GM21723 (cell line): ENCODE measurements at regions not wholly inside any gene's neighbourhood (a gene's known extent, or its start where the extent isn't known, plus 50 kb on each side); places are given as distances from the start of the nearest gene placed in this dataset.

Experiments
- ATAC-seq: cut with Tn5 transposase; IDR thresholded peaks from one replicate; pipeline ENCODE4 v1.9.1; 2021; ENCODE audit warnings: mild to moderate bottlenecking, moderate library complexity; ENCODE audit not compliant: unreplicated experiment

DNA sequence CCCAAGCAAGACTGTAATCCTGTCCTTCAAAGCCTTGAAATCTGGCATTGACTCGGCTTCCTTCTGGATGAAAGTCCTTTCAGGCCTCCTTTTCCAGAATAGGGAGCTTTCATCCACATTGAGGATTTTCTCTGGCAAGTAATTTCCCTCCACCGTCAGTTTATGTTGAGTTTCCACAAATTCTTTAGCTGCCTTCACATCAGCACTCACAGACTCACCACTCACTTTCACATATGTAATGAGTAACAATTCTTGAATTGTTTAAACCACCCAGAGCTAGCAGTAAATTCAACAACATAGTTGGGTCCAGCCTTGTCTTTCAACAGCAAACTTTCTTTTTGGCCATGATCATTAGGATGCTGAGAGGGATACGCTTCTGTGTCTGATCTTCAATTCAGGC, 84.3 kb upstream of the PRDM11 start:
- ATAC-seq: no peak

DNA sequence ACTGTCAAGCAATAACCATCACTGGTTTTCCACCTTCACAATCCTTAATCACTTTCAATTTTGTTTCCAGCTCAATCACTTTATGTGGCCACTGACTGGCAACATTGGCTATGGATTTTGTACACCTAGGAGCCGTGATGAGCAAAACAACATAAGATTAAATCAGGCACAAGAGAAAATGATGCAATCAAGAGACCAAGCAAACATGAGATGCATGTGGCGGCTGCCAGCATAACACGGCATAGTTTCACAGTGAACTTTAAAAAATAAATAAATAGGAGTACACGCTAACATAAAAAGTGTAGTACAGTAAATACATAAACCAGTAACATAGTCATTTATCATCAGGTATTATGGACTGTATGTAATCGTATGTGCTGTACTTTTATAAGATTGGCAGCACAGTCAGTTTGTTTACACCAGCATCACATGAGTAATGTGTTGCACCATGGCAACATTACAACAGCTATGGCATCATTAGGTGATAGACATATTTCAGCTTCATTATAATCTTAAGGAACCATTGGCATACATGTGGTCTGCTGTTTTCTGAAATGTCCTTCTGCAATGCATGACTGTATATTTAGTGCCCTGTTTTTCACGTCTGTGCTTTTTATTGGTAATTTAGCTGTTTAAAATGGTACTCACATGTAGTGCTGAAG, 83.3 kb upstream of the PRDM11 start:
- ATAC-seq: no peak

DNA sequence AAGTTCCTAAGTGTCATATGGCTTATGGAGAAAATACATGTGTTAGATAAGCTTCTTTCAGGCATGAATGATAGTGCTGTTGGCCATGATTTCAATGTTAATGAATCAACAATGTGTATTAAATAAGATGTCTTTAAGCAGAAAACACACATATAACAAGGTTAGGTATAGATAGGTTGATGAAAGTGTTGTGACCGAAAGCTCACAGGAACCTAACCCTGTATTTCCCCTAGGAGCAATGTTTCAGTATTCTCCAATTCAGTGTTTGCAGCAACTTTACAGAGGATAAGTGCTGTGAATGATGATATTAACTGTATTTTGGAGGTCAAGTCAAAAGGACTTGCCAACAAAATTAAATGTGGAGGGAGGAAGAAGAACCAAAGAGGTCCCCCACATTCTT, 82.8 kb upstream of the PRDM11 start:
- no peak for ATAC-seq

DNA sequence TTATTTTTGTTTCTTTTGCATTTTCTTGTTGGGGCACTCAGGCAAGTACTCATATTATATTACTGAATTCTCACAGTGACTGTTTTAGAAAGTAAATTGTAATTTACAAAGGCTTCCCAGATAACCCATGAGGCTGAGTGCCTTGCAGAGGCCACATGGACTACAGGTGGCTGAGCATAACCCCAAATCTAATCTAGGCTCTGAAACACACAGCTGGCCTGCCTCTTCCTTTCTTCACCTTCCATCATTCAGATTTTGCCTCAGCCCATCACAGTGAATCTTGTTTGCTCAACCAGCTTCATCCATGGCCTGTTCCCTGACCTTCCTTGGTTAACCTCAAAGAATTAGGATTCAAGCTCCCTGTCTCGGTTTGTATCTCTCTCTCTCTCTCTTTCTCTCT, 78.5 kb upstream of the PRDM11 start:
- ATAC-seq: no peak

DNA sequence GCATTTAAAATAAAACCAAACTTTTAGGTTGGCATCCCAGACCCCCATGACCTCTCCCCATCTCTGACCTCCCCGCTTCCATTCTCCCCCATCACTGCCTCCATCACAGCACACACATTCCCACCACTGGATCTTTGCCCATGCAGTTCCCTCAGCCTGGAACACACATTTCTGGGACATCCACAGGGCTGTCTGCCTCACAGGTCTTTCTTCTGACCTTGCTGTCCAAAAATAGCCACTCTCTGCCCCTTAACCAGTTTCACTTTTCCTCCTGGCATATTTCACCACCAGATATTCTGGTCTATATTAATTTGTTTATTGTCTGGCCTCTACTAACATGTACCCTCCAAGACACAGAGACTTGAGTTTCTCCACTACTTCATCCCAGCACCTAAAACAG, 75.2 kb upstream of the PRDM11 start:
- no peak for ATAC-seq

DNA sequence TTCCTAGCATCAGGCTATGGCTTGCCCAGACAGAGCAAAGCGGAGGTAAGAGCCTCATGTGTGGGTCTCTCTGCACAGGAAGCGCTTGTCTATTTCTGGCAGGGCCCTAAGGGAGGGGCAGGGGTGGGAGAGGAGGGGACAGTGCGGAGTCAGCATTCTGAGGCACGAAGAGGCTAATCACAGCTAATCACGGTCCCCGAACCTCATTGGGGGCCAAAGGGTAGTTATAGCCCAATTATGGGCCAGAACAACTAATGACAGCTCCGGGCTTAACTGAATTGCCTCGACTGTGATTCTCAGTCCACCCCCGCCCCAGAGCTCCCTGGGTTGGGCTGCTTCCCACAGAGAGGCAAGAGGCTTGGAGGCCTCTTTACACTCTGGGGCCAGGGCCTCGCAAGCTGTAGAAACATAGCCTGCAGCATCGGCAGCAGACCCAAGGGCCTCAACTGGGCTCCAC, 72.7 kb upstream of the PRDM11 start:
- peak; percentile 48 for ATAC-seq

DNA sequence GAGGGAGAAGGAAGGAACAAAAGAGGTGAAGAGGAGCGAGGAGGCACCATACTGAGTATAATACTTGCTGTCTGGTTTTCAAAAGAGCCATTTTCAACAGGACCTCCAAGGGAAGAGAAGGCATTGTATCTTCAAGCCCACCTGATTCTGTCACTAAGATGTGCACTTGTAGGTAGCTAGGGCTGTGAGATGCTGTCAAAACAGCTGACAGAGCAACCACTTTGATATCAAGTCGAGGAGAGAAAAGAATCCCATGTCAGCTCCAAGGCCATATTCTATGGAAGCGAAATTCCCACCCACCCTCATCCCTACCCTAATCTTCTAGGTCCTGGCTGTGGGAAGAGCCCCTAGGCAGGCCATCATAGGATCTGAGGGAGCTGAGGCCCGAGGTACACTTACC, 70.9 kb upstream of the PRDM11 start:
- ATAC-seq: no peak

DNA sequence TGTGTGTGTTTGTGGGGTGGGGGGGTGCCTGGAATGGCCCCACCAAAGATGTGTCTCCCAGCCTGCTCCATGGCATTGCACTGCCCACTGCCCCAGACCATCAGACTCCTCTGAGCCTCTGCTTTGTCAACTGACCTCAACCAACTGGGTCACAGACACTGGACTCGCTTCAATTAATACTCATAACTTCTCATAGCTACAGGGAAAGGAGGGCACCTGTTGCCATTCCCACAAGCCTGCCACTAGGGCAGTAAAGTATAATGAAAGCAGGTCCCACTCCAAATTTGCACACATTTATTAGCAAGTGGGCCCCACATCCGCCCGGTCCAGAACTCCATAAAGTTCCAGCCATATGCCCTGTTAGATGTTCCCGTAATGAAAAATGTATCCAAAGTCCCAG, 70.5 kb upstream of the PRDM11 start:
- no peak for ATAC-seq

DNA sequence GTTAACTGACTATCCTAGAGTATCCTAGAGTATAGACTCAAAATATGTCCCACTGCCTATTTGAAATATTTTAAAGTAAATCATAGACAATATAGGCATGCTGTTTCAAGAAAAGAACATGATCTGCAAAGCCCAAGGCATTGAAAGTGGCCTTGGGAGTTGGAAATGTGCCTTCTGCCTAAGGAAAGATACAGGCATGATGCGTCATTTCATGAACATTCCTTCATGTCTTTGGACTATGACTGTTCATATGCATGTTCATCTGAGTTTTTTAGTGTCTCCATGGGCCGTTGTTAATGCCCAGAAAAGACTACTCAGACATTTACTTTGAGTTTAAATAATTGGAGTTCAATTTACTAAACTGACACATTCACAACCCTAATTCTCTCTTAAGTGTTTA, 69.7 kb upstream of the PRDM11 start:
- no peak for ATAC-seq

DNA sequence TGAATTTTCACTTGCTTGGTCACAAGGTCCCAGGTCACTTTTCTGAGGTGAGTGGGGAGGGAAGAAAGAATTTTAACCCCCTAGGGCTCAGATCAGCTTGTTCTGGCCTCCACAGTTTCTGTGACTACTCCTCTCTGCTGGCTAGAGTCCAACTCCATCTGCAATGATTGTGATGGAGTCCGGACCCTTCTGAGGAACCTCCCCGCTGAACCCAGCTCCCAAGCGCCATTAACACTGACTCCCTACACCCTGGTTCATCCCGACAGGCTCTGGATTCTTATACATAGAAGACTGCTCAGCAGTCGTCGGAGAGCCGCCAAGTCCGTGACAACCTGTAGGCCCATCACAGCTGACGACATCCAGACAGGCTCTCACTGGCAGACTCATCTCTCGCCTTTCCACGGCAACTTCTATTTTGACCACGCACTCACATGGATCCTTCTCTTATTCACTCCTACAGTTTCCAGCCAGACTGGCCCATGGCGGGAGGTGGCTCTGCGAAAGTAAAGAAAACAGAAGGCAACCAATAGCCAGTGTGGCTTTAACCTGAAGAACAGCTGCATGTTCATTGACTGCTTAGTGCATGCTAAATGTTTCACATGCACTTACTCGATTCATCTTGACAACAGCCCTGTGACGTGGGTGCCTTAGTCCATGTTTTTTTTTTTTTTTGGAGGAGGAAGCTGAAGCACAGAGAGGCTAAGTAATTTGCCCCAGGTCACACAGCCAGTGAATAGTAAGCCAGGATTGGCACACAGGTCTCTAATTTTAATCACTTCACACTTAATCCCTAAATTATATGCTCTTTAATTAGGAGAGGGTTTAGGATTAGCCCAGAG, 68.0 kb upstream of the PRDM11 start:
- ATAC-seq: no peak

DNA sequence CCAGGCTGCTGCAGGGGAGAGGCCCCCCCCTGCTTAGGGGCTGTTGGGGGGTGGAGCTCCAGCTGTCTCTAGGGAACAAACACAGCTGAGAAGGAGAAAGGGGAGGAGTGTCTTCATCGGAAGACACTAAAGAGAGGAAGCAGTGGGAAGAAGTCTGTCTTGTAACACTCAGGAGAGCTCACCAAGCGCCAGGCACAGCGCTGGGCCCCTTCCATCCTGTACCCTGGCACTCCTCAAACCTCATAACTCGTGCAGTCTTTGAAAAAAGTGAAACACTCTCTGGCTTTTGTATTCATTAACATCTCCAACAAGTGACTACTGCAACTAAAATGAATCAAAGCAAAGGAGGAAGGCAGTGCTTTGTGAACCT, 67.4 kb upstream of the PRDM11 start:
- ATAC-seq: no peak

DNA sequence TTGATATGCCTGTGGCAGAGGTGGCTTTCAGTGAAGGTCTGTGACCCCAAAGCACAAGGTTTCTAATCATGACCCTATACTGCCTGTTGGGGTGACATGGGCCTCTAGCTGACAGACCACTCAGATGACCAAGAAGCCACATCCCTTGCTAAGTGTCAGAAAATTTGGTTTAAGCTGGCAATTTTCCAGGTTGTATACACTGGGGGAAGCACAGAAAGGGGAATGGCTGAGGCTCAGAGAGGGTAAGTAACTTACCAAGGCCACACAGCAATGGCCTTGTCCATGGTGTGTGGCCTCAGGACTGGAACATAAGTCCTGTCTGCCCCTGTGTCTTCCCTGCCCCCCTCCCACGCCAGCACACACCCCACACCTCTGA, 66.9 kb upstream of the PRDM11 start:
- ATAC-seq: no peak

DNA sequence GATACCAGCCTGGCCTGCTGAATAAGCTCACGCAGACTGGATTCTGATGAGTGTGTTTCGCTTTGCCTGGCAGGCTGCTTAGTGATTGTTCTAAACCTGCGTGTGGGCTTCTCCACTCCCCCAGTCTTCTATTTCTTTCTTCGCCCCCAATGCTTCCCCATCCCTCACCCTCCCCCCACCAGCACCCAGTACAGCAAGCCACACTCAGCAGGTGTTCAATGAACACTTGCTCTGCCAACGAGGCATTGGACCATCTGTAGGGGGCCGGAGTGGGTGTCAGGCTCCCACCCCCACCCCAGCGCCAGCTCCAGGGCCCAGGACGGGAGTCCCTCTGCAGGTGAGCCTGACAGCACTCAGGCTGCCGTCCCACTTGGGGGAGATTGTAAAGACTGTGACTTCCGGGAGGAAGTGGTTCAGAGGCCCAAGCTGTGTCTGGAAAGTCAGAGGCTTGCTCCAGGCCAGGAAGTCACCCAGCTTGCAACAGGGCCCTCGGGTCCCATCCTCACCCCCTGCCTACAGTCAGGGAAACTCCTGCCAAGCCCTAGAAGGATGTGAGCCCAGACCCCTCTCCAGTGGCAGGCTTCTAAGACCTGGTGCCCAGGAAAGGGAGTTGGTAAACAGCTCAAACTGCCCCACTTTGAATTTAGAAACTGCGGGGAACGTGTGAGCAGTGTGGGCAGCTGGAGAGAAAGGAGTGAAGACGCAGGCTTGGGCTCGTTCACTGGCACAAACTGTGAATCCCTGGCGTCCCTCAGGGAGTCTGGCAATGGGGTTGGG, 66.3 kb upstream of the PRDM11 start:
- no peak for ATAC-seq

DNA sequence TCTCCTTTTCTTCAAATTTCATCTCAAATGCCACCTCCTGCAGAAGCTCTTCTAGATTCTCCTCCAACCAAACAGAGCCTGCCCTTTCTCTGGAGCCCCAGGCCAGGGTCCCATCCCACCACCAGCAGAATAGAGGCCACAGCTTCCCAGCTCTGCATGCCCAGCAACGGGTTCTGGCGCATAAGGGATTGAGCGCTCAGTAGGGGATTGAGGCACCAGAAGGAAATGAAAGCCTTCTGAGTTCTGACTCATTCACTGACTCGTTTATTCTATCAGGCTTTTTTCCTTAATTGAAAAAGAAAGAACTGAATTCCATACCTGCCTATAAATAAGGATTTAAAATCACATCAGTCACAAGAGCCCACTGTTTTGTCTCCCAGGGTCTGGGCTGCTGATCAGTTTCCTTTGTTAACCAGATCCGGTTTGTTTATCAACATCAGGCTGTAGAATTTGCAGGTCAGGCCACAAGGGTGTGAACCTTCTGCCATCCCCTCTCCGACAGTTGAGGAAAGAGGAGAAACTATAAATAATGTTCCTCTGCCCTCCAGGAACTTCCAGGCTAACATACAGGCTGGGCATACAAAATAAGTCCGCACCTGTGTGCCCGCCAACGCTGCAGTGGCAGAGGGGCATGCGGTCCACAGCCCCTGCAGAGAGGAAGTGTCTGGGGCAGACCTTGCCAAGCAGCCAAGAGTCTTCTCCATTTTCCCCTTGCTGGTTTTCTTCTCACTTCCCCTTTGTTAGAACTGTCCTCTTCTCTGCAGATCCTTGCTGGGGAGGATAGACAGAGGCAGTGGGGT, 63.5 kb upstream of the PRDM11 start:
- ATAC-seq: no peak

DNA sequence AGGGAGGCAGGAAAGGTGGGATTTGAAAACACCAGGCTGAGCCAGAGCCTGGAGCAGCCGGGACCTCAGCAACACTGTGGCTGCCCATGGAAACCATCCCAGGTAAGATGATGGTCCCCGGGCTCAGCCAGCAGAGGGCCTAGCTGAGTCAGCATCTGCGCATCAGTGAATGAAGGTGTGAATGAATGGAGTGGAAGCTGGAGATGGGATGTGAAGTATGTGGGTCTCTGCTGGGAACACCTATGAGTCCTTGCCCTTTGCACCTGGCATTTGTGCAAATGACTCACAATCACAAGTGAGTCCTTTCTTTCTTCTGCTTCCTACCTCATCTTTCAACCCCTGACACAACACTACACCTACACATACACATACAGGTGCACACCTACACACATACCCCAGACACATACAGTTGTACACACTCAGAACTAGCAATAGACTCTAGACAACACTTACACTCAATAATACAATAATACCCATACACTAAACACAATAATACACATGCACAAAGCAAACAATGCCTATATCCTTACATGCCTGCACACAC, 62.8 kb upstream of the PRDM11 start:
- no peak for ATAC-seq

DNA sequence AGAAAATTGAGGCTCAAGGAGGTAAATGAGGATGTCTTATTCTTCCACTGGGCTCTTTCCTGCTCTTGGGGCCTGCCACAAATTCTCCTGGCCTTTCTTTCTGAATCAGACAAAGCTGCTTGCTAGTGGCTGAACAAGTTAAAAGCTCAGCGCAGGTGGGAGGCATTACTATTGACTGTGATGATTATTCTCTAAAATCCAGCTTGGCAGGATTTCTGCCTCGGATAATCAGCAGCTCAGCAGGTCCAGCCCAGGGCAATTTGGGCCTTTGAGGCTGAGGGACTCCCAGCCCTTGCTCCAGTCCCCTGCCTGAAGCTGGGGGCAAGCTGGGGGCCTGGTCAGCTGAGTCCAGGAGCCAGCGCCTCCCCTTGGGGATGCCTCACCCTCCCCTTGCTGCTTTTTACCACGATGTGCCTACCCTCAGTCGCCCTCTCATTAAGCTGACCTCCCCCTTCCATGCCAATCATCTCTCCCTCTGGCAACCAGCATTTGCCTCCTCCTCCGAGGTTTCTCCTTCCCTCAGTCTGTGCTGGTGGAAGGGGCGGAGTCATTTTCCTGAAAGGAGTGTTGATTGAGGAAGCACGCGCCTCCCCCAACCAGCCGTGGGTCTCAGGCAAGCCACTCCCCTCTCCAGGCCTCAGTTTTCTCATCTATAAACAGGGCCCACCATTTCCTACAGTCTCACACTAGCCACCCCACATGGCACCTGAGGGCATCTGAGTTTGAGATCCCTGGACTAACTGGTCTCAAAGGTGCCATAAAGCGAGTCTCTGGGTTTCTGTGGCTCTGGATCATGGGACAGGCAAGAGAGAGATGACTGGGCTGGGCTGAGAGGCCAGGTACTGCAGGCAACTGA, 60.6 kb upstream of the PRDM11 start:
- ATAC-seq: no peak

DNA sequence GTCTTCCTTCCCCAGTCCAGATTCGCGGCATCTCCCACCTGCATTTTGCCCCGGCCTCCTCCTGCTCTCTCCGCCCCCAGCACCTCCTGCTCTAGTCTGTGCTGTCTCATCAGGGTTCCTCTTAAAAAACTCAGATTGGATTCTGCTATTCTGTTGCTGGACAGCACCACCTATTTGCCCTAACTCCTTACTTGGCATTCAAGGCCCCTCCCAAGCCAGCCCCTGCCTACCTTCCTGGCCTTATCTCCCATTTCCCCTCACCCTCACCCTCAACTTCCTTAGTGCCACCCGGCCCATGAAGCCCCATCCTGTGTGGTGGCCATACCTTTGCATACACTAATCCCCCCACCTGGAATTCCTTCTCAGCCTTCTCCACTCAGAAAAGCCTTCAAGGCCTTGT, 59.9 kb upstream of the PRDM11 start:
- no peak for ATAC-seq

DNA sequence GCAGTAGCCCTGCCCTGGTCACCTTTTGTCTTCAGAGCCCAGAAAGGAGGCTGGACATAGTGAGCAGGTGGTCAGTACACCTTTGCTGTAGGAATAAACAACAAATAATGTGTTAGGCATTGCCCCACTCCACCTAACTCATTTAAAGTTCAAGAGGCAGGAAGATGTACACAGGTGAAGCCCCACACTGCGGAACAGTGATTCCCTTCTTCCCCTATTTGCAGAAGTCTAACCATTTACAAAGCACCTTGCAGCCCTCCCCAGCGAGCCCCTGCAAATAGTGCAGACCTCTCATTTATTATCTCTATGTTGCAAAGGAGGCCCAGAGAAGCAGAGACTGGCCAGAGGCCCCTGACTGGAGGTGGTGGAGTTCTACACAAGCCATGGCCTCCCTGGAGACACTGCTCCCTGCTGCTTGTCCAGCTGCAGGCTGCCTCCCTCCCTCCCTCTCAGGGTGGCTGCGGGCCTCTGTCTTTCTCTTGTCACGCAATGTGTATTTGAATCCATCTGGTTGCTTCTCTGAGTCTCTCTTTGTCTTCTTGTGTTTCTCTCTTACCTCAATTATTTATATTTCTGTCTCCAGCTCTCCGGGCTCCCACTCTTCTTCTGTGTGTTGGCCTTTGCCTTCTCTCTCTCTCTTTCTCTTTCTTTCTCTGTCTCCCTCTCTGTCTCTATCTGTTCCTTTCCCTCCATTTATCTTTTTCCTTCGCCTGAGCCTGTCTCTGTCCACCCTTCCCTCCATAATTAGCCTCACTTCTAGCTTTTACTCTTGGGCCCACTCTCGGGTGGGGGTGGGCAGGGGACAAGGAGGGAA, 59.1 kb upstream of the PRDM11 start:
- ATAC-seq: no peak

DNA sequence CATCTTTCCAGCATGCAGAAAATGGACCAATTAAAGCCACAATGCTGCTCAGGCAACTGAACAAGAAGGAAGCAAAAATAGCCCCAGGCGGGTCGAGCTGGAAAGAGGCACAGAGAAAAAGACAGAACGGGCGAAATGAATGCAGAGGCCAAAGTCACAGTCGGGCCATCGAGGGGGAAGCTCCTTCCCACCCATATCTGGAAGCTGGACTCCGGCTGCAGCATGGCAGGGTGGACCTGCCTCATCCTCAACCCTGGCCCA, 58.6 kb upstream of the PRDM11 start:
- no peak for ATAC-seq
